ENCODE measurements at regions not wholly inside any gene's neighbourhood (a gene's known extent, or its start where the extent isn't known, plus 50 kb on each side); places are given as distances from the start of the nearest gene placed in this dataset.
A peak's percentile ranks its signal among the peaks of the same experiment; 100 is the strongest.

- POLR2A ChIA-PET (ENCODE audit: unreplicated experiment): no interaction called here
- CTCF ChIA-PET: interaction anchor here (0.6 kb wide), 1 partner anchor 25 kb away, joined by 5 read pairs; no protein-coding TSS in a partner anchor
Measured at GRCh38 chr12:18932715-18933114, 194.8 kb downstream of the CAPZA3 start.

More at GRCh38 chr12:18932715-18933114, 194.8 kb downstream of the CAPZA3 start:
- WGBS, 2 experiments (ENCODE audit: extremely low coverage in 2 of 2, insufficient read length in 1 of 2): no CpG with 5 or more reads among the region's 2 CpGs
- Histone ChIP-seq H3K79me1 (ENCODE audit: low read depth in 1 of 2, low read length in 2 of 2) (no peaks in the 10 kb centered on the region), H3K36me3 (ENCODE audit: control insufficient read depth, insufficient read depth, low read length) (no peaks in the 10 kb centered on the region), H3K4me1 (ENCODE audit: control insufficient read depth, insufficient read depth, low read length) (no peaks in the 10 kb centered on the region), H4K5ac (ENCODE audit: low read depth, low read length) (no peak overlapping the region), H3K14ac (replicated peaks; ENCODE audit: low read depth, low read length) (no peak overlapping the region), H2BK15ac (ENCODE audit: low read depth, low read length) (no peak overlapping the region), H3K9ac (ENCODE audit: low read depth, low read length) (no peak overlapping the region), H3K9me3 (ENCODE audit: control insufficient read depth, insufficient read depth, low read length) (no peaks in the 10 kb centered on the region), H4K91ac (ENCODE audit: insufficient read depth, low read depth, low read length) (no peak overlapping the region), H3K23ac (ENCODE audit: low read depth, low read length) (no peak overlapping the region), H2AK9ac (replicated peaks; ENCODE audit: low read depth, low read length, poor library complexity) (no peak overlapping the region), H3K56ac (ENCODE audit: extremely low read depth, insufficient read depth, low read length) (no peak overlapping the region), H2BK120ac (ENCODE audit: low read depth, low read length) (no peak overlapping the region), H2AK5ac (ENCODE audit: low read depth, low read length) (no peak overlapping the region), H2BK20ac (ENCODE audit: low read depth, low read length) (no peak overlapping the region), H3K4ac (ENCODE audit: low read depth, low read length) (no peak overlapping the region), H3K27ac (ENCODE audit: insufficient read depth, low read length) (no peak overlapping the region), H2BK5ac (ENCODE audit: low read depth, low read length, poor library complexity, severe bottlenecking) (no peak overlapping the region), H4K8ac (ENCODE audit: low read depth in 2 of 2, low read length in 2 of 2) (no peak overlapping the region), H4K20me1 (ENCODE audit: insufficient read depth, low read length) (no peaks in the 10 kb centered on the region), H3K4me2 (ENCODE audit: low read depth, low read length) (no peak overlapping the region), H3K4me3 (ENCODE audit: insufficient read depth, low read depth, low read length) (no peak overlapping the region), H3K18ac (ENCODE audit: low read depth, low read length) (no peak overlapping the region), H3K9me1 (ENCODE audit: insufficient read depth, low read length) (no peaks in the 10 kb centered on the region), H2AFZ (replicated peaks; ENCODE audit: low read length, poor library complexity) (no peak overlapping the region), H3K27me3 (ENCODE audit: control insufficient read depth, insufficient read depth, low read length) (no peaks in the 10 kb centered on the region; the same call in 1 of the 2 replicates)
- ATAC-seq (ENCODE audit: low read depth) (peak; percentile 71), DNase-seq (peak; percentile 44)
- dilution Hi-C loops (cut with HindIII; ENCODE audit: low sequenced_read_pairs, unreplicated experiment): no loop called here
- BruUV-seq (replicated peaks): no TSS peak
- no peak for TF ChIP-seq MAZ (IDR thresholded peaks at IDR 0.05; ENCODE audit: borderline replicate concordance, low read depth, low read length)
- TF ChIP-seq NFE2L2 (IDR thresholded peaks at IDR 0.05; ENCODE audit: low read depth, low read length): no peak
- TF ChIP-seq MAFK (IDR thresholded peaks at IDR 0.05; ENCODE audit: low read depth, low read length): no peak
- TF ChIP-seq ELK1 (IDR thresholded peaks at IDR 0.05; ENCODE audit: borderline replicate concordance, low read depth, low read length): no peak
- 0 out of 2 replicates have a peak, but pooled peaks have one; percentile 23 for TF ChIP-seq CEBPB (IDR thresholded peaks at IDR 0.05; ENCODE audit: low read depth, low read length)
- TF ChIP-seq RAD21 (IDR thresholded peaks at IDR 0.05; ENCODE audit: low read length): no peak
- in situ Hi-C loops (cut with MboI; ENCODE audit: low sequenced_read_pairs): no loop called here
- intact Hi-C loops (cut with micrococcal nuclease): no loop called here

Measured in IMR-90 (cell line).